ENCODE measurements at regions not wholly inside any gene's neighbourhood (a gene's known extent, or its start where the extent isn't known, plus 50 kb on each side); places are given as distances from the start of the nearest gene placed in this dataset.

DNA sequence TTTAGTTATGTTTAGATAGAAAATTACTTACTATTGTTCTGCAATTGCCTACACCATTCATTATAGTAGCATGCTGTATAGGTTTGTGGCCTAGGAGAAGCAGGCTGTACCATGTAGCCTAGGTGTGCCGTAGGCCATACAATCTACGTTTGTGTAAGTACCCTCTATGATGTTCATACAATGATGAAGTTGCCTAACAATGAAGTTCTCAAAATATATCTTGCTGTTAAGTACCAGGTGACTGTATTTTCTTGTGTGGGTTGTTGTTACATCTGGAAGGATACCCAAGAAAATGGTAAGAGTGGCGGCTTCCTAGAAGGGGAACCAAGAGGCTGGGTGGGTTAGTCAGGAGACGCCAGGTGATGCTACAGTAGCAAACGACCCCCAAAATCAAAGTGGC is 88.3 kb upstream of the FOXF1 start:
- H3K4me1 ChIP-seq (ENCODE audit: insufficient read depth, low read length): no peaks in the 10 kb centered on the region
- H3K27ac ChIP-seq (ENCODE audit: low read depth, low read length): no peak overlapping the region
- H2AFZ ChIP-seq (ENCODE audit: low read length): no peak overlapping the region
- TF ChIP-seq, protein P1, sequence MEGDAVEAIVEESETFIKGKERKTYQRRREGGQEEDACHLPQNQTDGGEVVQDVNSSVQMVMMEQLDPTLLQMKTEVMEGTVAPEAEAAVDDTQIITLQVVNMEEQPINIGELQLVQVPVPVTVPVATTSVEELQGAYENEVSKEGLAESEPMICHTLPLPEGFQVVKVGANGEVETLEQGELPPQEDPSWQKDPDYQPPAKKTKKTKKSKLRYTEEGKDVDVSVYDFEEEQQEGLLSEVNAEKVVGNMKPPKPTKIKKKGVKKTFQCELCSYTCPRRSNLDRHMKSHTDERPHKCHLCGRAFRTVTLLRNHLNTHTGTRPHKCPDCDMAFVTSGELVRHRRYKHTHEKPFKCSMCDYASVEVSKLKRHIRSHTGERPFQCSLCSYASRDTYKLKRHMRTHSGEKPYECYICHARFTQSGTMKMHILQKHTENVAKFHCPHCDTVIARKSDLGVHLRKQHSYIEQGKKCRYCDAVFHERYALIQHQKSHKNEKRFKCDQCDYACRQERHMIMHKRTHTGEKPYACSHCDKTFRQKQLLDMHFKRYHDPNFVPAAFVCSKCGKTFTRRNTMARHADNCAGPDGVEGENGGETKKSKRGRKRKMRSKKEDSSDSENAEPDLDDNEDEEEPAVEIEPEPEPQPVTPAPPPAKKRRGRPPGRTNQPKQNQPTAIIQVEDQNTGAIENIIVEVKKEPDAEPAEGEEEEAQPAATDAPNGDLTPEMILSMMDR (IDR thresholded peaks at IDR 0.05; ENCODE audit: extremely low read depth, low read depth, low read length): no peak
- H4K20me1 ChIP-seq (ENCODE audit: insufficient read depth, low read length): no peaks in the 10 kb centered on the region
- no peak overlapping the region for H3K4me3 ChIP-seq (ENCODE audit: insufficient read depth, low read length)
- no peak for DNase-seq (ENCODE audit: insufficient read length, low spot score, missing footprints)
- no peaks in the 10 kb centered on the region for H3K36me3 ChIP-seq (ENCODE audit: insufficient read depth, low read length)
- H3K4me2 ChIP-seq (ENCODE audit: insufficient read depth, low read length): no peak overlapping the region
- H3K27me3 ChIP-seq (ENCODE audit: insufficient read depth, low read length): peaks cover 19% of the 10 kb centered on the region
- no peaks in the 10 kb centered on the region for H3K79me2 ChIP-seq (ENCODE audit: insufficient read depth, low read length)
- H3K9me3 ChIP-seq (ENCODE audit: low read depth, low read length): no peaks in the 10 kb centered on the region

DNA sequence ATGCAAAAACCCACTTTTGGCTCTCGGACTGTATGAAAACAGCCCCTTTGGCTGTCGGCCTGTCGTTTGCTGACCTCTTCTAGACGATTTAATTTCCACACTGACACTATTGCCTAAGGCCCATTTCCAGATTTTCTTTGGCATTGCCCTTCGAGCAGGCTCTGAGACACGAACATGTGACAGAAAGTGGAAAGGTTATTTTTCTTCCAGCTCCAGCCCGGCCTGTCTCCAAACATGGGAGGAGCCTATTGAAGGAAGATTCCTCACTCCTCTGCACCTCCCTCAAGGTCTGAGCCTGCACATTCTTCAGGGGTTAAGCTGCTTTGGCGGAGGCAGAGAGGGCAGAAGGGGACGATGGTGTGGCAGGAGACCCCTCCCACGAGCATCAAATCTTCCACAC is 85.9 kb upstream of the FOXF1 start:
- Histone ChIP-seq H3K4me3 (ENCODE audit: insufficient read depth, low read length) (no peak overlapping the region), H3K4me2 (ENCODE audit: insufficient read depth, low read length) (no peak overlapping the region), H3K79me2 (ENCODE audit: insufficient read depth, low read length) (no peaks in the 10 kb centered on the region), H3K9me3 (ENCODE audit: low read depth, low read length) (no peaks in the 10 kb centered on the region), H3K27ac (ENCODE audit: low read depth, low read length) (no peak overlapping the region), H3K36me3 (ENCODE audit: insufficient read depth, low read length) (no peaks in the 10 kb centered on the region), H4K20me1 (ENCODE audit: insufficient read depth, low read length) (no peaks in the 10 kb centered on the region), H3K4me1 (ENCODE audit: insufficient read depth, low read length) (no peaks in the 10 kb centered on the region), H3K27me3 (ENCODE audit: insufficient read depth, low read length) (peaks cover 32% of the 10 kb centered on the region), H2AFZ (ENCODE audit: low read length) (no peak overlapping the region)
- no peak for DNase-seq (ENCODE audit: insufficient read length, low spot score, missing footprints)
- TF ChIP-seq, protein P1 (IDR thresholded peaks at IDR 0.05; ENCODE audit: extremely low read depth, low read depth, low read length): no peak

DNA sequence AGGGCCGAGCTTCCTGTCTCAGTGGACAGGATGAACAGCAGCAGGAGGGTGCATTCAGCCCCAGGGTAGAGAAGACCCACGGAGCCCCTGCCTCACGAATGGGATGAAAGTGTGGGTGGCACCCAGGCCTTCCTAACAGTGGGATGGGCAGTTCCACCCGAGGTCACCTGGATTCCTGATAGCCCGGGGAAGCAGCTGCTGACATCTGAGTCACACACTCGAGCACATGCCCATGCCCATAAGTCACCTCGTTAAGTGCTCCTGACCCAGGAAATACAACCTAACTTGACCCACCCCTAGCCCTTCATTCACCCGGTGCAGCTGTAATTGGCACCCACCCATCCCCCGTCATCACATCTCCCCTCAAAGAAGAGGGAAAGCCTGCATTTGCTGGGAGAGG is 85.3 kb upstream of the FOXF1 start:
- DNase-seq (ENCODE audit: insufficient read length, low spot score, missing footprints): no peak
- H3K79me2 ChIP-seq (ENCODE audit: insufficient read depth, low read length): no peaks in the 10 kb centered on the region

DNA sequence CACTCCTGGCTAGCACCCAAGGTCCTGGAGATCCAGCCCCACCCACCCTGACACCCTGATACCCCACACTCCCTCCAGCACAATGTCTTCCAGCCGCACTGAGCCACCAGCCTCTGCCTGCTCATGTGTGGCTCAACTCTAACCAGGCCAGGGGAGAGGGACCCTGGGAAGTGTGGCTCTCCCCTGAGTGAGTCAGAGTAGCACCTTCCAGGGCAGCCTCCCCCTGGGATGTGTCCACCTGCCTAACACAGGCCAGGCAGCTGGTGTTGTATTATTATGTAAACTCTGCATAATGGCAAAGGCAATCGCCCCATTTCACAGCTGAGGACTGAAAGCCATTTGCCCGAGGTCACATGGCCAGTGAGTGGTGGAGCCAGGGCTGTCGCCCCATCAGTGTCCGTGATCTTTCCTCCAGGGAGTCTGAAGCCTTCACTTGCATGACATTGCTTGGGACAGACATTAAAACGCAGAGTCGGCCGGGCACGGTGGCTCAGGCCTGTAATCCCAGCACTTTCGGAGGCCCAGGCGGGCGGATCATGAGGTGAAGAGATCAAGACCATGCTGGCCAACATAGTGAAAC is 84.2 kb upstream of the FOXF1 start:
- H3K36me3 ChIP-seq (ENCODE audit: insufficient read depth, low read length): no peaks in the 10 kb centered on the region
- no peaks in the 10 kb centered on the region for H4K20me1 ChIP-seq (ENCODE audit: insufficient read depth, low read length)
- H3K4me3 ChIP-seq (ENCODE audit: insufficient read depth, low read length): no peak overlapping the region
- no peaks in the 10 kb centered on the region for H3K4me1 ChIP-seq (ENCODE audit: insufficient read depth, low read length)
- H3K27me3 ChIP-seq (ENCODE audit: insufficient read depth, low read length): peaks cover 32% of the 10 kb centered on the region
- no peak overlapping the region for H2AFZ ChIP-seq (ENCODE audit: low read length)
- H3K9me3 ChIP-seq (ENCODE audit: low read depth, low read length): no peaks in the 10 kb centered on the region
- H3K27ac ChIP-seq (ENCODE audit: low read depth, low read length): no peak overlapping the region
- H3K4me2 ChIP-seq (ENCODE audit: insufficient read depth, low read length): no peak overlapping the region
- TF ChIP-seq, protein P1 (IDR thresholded peaks at IDR 0.05; ENCODE audit: extremely low read depth, low read depth, low read length): no peak
- no peaks in the 10 kb centered on the region for H3K79me2 ChIP-seq (ENCODE audit: insufficient read depth, low read length)
- no peak for DNase-seq (ENCODE audit: insufficient read length, low spot score, missing footprints)

More for the DNA sequence above, 85.3 kb upstream of the FOXF1 start:
- H3K4me2 ChIP-seq (ENCODE audit: insufficient read depth, low read length): no peak overlapping the region
- H3K36me3 ChIP-seq (ENCODE audit: insufficient read depth, low read length): no peaks in the 10 kb centered on the region
- no peaks in the 10 kb centered on the region for H3K9me3 ChIP-seq (ENCODE audit: low read depth, low read length)
- no peaks in the 10 kb centered on the region for H3K4me1 ChIP-seq (ENCODE audit: insufficient read depth, low read length)
- no peak overlapping the region for H3K27ac ChIP-seq (ENCODE audit: low read depth, low read length)
- no peaks in the 10 kb centered on the region for H4K20me1 ChIP-seq (ENCODE audit: insufficient read depth, low read length)
- H3K4me3 ChIP-seq (ENCODE audit: insufficient read depth, low read length): no peak overlapping the region
- TF ChIP-seq, protein P1 (IDR thresholded peaks at IDR 0.05; ENCODE audit: extremely low read depth, low read depth, low read length): no peak
- H3K27me3 ChIP-seq (ENCODE audit: insufficient read depth, low read length): peaks cover 32% of the 10 kb centered on the region
- H2AFZ ChIP-seq (ENCODE audit: low read length): no peak overlapping the region
